GM23248 (cell line): ENCODE measurements at regions not wholly inside any gene's neighbourhood (a gene's known extent, or its start where the extent isn't known, plus 50 kb on each side); places are given as distances from the start of the nearest gene placed in this dataset.

Experiments used
- DNase-seq: peaks from one replicate; pipeline ENCODE4 v3.0.0-alpha.2; 2015
- H2AFZ ChIP-seq: fragments of 200-600 bp; sonication (generic); 2 replicates; pipeline ENCODE4 v1.6.1; 2016; ENCODE audit warnings: antibody characterized with exemption
- H3F3A ChIP-seq: fragments of 200-600 bp; sonication (generic); 2 replicates; pipeline ENCODE4 v1.6.1; 2016; ENCODE audit warnings: mild to moderate bottlenecking, antibody characterized with exemption, mixed run types; ENCODE audit not compliant: insufficient read depth
- H3K27ac ChIP-seq: fragments of 200-600 bp; sonication (generic); 2 replicates; pipeline ENCODE4 v1.5.1; 2016; ENCODE audit warnings: mild to moderate bottlenecking
- H3K27me3 ChIP-seq: fragments of 200-600 bp; sonication (generic); replicated peaks from 2 replicates; pipeline ENCODE4 v1.6.1; 2016; ENCODE audit warnings: mild to moderate bottlenecking; ENCODE audit not compliant: insufficient read depth
- H3K36me3 ChIP-seq: fragments of 200-600 bp; sonication (generic); 2 replicates; pipeline ENCODE4 v1.6.1; 2016; ENCODE audit warnings: low read depth, mild to moderate bottlenecking
- H3K4me1 ChIP-seq: fragments of 200-600 bp; sonication (generic); 2 replicates; pipeline ENCODE4 v1.6.1; 2016; ENCODE audit warnings: mild to moderate bottlenecking; ENCODE audit not compliant: insufficient read depth
- H3K4me2 ChIP-seq: fragments of 200-600 bp; sonication (generic); one replicate; pipeline ENCODE4 v1.6.1; 2016; ENCODE audit warnings: mild to moderate bottlenecking; ENCODE audit not compliant: unreplicated experiment
- H3K4me3 ChIP-seq: fragments of 200-600 bp; sonication (generic); 2 replicates; pipeline ENCODE4 v1.5.1; 2016; ENCODE audit warnings: mild to moderate bottlenecking
- H3K79me2 ChIP-seq: fragments of 200-600 bp; sonication (generic); 2 replicates; pipeline ENCODE4 v1.6.1; 2016; ENCODE audit warnings: mild to moderate bottlenecking; ENCODE audit not compliant: insufficient read depth
- H3K9ac ChIP-seq: fragments of 200-600 bp; sonication (generic); 2 replicates; pipeline ENCODE4 v1.6.1; 2016; ENCODE audit warnings: mild to moderate bottlenecking
- H3K9me2 ChIP-seq: fragments of 200-600 bp; sonication (generic); 2 replicates; pipeline ENCODE4 v1.6.1; 2016; ENCODE audit warnings: mixed run types, mild to moderate bottlenecking, moderate library complexity; ENCODE audit not compliant: insufficient read depth
- H3K9me3 ChIP-seq: fragments of 200-600 bp; sonication (generic); one replicate; pipeline ENCODE4 v1.6.1; 2017; ENCODE audit warnings: low read depth
- H4K20me1 ChIP-seq: fragments of 200-600 bp; sonication (generic); 2 replicates; pipeline ENCODE4 v1.6.0; 2016; ENCODE audit not compliant: insufficient read depth
- EZH2 ChIP-seq: fragments of 200-600 bp; sonication (generic); IDR thresholded peaks from 2 replicates; pipeline ENCODE4 v1.6.1; 2018; ENCODE audit warnings: antibody characterized with exemption, mild to moderate bottlenecking; ENCODE audit not compliant: insufficient read depth, poor library complexity, severe bottlenecking
- EZH2phosphoT487 ChIP-seq: fragments of 200-600 bp; sonication (generic); IDR thresholded peaks from 2 replicates; pipeline ENCODE4 v1.6.1; 2018; ENCODE audit warnings: antibody characterized with exemption, moderate library complexity, mild to moderate bottlenecking, low read depth; ENCODE audit not compliant: insufficient read depth
- WGBS, 2 experiments: methylation state at CpG; one replicate each; pipeline ENCODE4 v1.1.6; 2015 to 2017; ENCODE audit warnings: low lambda C conversion rate in 2 of 2, low coverage in 1 of 2; ENCODE audit errors: missing lambda C conversion rate in 2 of 2; 5-methylcytosine and 5-hydroxymethylcytosine counted together
- in situ Hi-C: fragments of 300-500 bp; cut with MboI; formaldehyde crosslinking; loops from 2 replicates; pipeline ENCODE4 v1.15.0; 2020

DNA sequence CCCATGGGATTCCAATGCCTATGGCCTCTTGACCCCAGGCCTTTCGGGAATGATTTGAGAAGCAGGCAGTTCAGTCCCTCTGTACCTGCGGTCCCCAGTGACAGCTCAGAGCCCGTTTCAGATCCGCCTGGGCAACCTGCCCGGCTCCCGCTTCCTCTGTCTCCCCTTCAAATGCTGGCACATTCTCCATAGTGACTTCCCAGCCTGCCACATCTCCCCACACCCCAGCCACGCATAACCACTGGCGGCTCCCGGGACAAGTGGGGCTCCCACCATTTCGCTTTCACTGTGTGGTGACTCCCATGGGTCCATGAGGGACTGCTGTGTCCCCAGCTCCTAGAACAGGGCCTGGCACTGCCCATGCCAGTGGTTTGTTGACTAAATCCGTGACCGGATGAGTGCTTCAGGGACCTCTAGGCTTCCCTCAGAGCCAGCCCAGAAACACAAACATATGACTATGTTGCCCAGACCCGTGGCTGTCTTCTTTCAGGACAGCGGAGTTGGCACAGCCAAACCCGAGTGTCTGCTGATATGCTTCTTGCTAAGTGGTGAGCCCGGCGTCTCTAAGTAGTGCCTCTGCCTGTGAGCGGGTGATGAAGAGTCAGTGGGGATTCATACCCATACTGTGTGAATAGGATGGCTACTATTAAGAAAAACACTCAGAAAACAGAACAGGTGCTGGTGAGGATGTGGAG, 91.2 kb downstream of the GLI2 start:
- Histone ChIP-seq H3K36me3 (no peaks in the 10 kb centered on the region), H3K79me2 (peaks cover 76% of the 10 kb centered on the region), H3K4me1 (no peaks in the 10 kb centered on the region), H3K4me2 (no peak overlapping the region), H3K9ac (no peak overlapping the region), H3K4me3 (no peak overlapping the region), H3K9me2 (no peaks in the 10 kb centered on the region), H4K20me1 (no peaks in the 10 kb centered on the region), H3K9me3 (no peaks in the 10 kb centered on the region), H2AFZ (no peak overlapping the region), H3F3A (no peaks in the 10 kb centered on the region), H3K27ac (no peak overlapping the region), H3K27me3 (no peaks in the 10 kb centered on the region)
- no peak for DNase-seq
- TF ChIP-seq EZH2phosphoT487 (no peak), EZH2 (no peak)
- in situ Hi-C loops = no loop called here
- 93 to 94% methylated on average over 18 of the region's 18 CpGs for WGBS, 2 experiments

DNA sequence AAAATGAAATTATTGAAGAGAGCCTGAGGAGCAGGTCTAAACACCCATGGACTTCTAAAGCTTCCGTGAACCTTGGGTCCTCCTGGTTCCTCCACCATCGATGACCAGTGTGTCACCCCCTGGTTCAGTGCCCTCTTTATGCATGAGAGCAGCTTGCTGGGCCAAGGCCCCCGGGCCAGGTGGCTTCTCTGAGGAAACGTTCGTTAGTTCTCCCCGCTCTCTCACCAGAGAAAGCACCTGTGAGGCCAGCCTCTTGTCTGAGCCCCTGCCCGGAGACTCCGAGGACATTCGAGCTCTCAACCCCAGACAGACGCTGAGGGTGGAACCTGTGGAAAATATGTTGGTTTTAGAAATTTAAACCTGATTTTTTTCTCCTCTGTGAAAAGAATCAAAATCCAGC, 92.4 kb downstream of the GLI2 start:
- Histone ChIP-seq H3K9me2 (no peaks in the 10 kb centered on the region), H3K9ac (no peak overlapping the region), H3K4me3 (no peak overlapping the region), H2AFZ (no peak overlapping the region), H3K4me1 (no peaks in the 10 kb centered on the region), H3K79me2 (peaks cover 74% of the 10 kb centered on the region), H3K27me3 (no peaks in the 10 kb centered on the region), H3K4me2 (no peak overlapping the region), H3K9me3 (no peaks in the 10 kb centered on the region), H3K27ac (no peak overlapping the region), H3F3A (no peaks in the 10 kb centered on the region), H3K36me3 (no peaks in the 10 kb centered on the region), H4K20me1 (no peaks in the 10 kb centered on the region)
- in situ Hi-C loops = no loop called here
- WGBS, 2 experiments = 95 to 100% methylated on average over 10 of the region's 10 CpGs
- DNase-seq = no peak
- TF ChIP-seq EZH2 = no peak
- TF ChIP-seq EZH2phosphoT487 = no peak

DNA sequence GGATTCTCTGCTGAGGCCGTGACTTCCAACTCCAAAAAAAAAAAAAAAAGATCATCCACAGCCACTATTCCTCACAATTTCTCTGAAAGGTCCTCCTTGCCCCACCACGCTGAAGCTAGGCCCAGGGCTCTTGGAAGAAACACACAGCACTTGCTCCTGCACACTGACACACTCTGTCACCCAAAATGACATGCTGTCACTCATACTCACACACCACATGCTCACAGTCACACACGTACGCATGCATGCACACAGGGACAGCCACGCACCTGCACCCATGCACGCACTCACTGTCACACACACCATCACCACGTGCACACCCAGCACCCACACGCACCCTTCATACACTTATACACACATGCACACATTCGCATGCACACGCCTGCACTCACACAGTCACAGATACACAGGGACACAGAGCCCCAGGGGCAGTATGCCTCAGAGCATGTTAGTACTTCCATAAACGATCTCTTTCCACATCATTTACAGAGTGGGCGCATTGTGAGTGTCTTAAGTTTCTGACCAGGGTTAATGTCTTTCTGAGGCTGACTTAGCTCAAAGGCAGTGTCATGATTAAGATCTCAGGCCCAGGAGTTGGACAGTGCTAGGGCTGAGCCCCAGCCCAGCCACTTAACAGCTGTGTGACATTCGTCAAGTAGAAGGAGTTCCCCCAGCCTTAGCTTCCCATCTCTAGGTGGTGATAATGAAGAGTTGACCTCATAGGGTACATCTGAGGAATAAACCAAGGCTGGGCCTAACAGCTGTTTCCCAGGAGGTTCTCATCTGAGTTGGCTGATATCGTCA, 93.4 kb downstream of the GLI2 start:
- H3K4me2 ChIP-seq = no peak overlapping the region
- 96% methylated on average over 14 of the region's 14 CpGs for WGBS, 2 experiments
- H3K9me2 ChIP-seq = no peaks in the 10 kb centered on the region
- TF ChIP-seq EZH2phosphoT487 (no peak), EZH2 (no peak)
- no peaks in the 10 kb centered on the region for H3K36me3 ChIP-seq
- no peak overlapping the region for H2AFZ ChIP-seq
- no peaks in the 10 kb centered on the region for H3F3A ChIP-seq
- in situ Hi-C loops = no loop called here
- H3K4me3 ChIP-seq = no peak overlapping the region
- H3K9ac ChIP-seq = no peak overlapping the region
- H3K9me3 ChIP-seq = no peaks in the 10 kb centered on the region
- H3K27ac ChIP-seq = no peak overlapping the region
- no peaks in the 10 kb centered on the region for H4K20me1 ChIP-seq
- H3K4me1 ChIP-seq = no peaks in the 10 kb centered on the region
- peaks cover 72% of the 10 kb centered on the region for H3K79me2 ChIP-seq
- H3K27me3 ChIP-seq = no peaks in the 10 kb centered on the region
- no peak for DNase-seq

DNA sequence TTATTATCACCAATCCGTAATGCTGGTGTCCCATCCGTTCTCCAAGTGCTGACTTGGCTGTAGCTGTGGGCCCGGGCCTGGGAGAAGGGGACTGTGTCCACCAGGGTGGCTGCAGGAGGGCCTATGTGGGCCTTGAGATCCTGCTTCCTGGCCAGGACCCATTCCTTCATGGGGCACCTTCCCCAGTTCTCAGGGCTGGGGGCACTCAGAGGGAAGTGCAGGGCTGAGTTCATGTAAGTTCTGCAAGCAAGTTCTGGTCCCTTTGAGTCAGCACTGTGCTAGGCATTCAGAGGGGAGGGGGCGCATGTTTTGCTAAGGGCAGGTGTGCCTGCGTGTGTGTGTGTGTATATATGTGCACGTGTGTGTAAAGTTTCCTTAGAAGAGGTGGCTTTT, 94.0 kb downstream of the GLI2 start:
- Histone ChIP-seq H3K4me3 (no peak overlapping the region), H3K4me1 (no peaks in the 10 kb centered on the region), H3K9ac (no peak overlapping the region), H3K9me2 (no peaks in the 10 kb centered on the region), H3K4me2 (no peak overlapping the region), H3K27me3 (no peaks in the 10 kb centered on the region), H3K36me3 (no peaks in the 10 kb centered on the region), H4K20me1 (no peaks in the 10 kb centered on the region), H3K9me3 (no peaks in the 10 kb centered on the region), H3K27ac (no peak overlapping the region), H3F3A (no peaks in the 10 kb centered on the region), H2AFZ (no peak overlapping the region), H3K79me2 (peaks cover 71% of the 10 kb centered on the region)
- WGBS, 2 experiments = 95 to 99% methylated on average over 6 of the region's 6 CpGs
- DNase-seq = no peak
- in situ Hi-C loops = no loop called here
- TF ChIP-seq EZH2phosphoT487 = no peak
- no peak for TF ChIP-seq EZH2
